Endothelial cell of umbilical vein (primary cell): ENCODE measurements at regions not wholly inside any gene's neighbourhood (a gene's known extent, or its start where the extent isn't known, plus 50 kb on each side); places are given as distances from the start of the nearest gene placed in this dataset.

Experiments
- BruUV-seq: library from RNA; stranded (reverse); fragments of 400-500 nt; replicated peaks from 2 replicates; lab custom pipeline; 2021; lab: Mats Ljungman, UMichigan
- CTCF ChIA-PET: fragments of 300-600, 350-600 bp; sonication (Branson Sonifier 250); formaldehyde crosslinking; loops from one replicate; lab custom pipeline; 2021; ENCODE audit warnings: antibody characterized with exemption, inconsistent platforms; lab: Charles Lee
- POLR2A ChIA-PET: fragments of 300-600, 350-600 bp; sonication (Branson Sonifier 250); formaldehyde crosslinking; loops from one replicate; lab custom pipeline; 2021; ENCODE audit warnings: antibody characterized with exemption, inconsistent platforms; lab: Charles Lee
- DNase-seq: peaks from one replicate; pipeline ENCODE4 v3.0.0-alpha.2; 2011; ENCODE audit warnings: low read depth, low spot score
- FAIRE-seq: peaks from 2 replicates; lab custom pipeline; 2011; peaks lifted over from hg19 to GRCh38; lab: Jason Lieb, UNC
- H2AFZ ChIP-seq: 2 replicates; pipeline ENCODE4 v1.6.0; 2012; ENCODE audit warnings: low read depth, low read length, control low read depth, inconsistent platforms
- H3K27ac ChIP-seq: 2 replicates; pipeline ENCODE4 v1.5.1; 2011; ENCODE audit warnings: low read depth, mild to moderate bottlenecking, control low read depth, low read length, moderate library complexity; ENCODE audit not compliant: insufficient read depth
- H3K27me3 ChIP-seq, 2 experiments: 2 replicates each; pipeline versions ENCODE4 v1.6.0 to v1.6.1; 2011; ENCODE audit warnings: low read length in 2 of 2, mixed read lengths in 1 of 2; ENCODE audit not compliant: control insufficient read depth in 2 of 2, insufficient read depth in 2 of 2
- H3K36me3 ChIP-seq, 2 experiments: 2 replicates in 1 of 2; 3 replicates in 1 of 2; pipeline ENCODE4 v1.5.1; 2011; ENCODE audit warnings: low read length in 2 of 2, mild to moderate bottlenecking in 1 of 2, moderate library complexity in 1 of 2; ENCODE audit not compliant: control insufficient read depth in 2 of 2, insufficient read depth in 2 of 2; ENCODE audit errors: extremely low read depth in 1 of 2
- H3K4me1 ChIP-seq: 3 replicates; pipeline ENCODE4 v1.5.1; 2011; ENCODE audit warnings: mild to moderate bottlenecking, low read length; ENCODE audit not compliant: control insufficient read depth, insufficient read depth; ENCODE audit errors: extremely low read depth
- H3K4me2 ChIP-seq: 2 replicates; pipeline ENCODE4 v1.6.1; 2011; ENCODE audit warnings: low read length, control low read depth, mixed read lengths; ENCODE audit not compliant: insufficient read depth
- H3K4me3 ChIP-seq, 3 experiments: fragments of 200-600 bp in 1 of 3; sonication (generic), shearing (Covaris generic) in 1 of 3; replicated peaks in 1 of 3; 2 replicates each; pipeline ENCODE4 v1.5.1; 2011 to 2016; ENCODE audit warnings: control low read depth in 3 of 3, low read length in 3 of 3, mild to moderate bottlenecking in 2 of 3, inconsistent platforms in 1 of 3, low read depth in 1 of 3, moderate library complexity in 1 of 3; ENCODE audit not compliant: insufficient read depth in 1 of 3
- H3K79me2 ChIP-seq: 2 replicates; pipeline ENCODE4 v1.6.0; 2012; ENCODE audit warnings: low read length, inconsistent platforms; ENCODE audit not compliant: control insufficient read depth, insufficient read depth
- H3K9ac ChIP-seq: replicated peaks from 2 replicates; pipeline ENCODE3; 2011; ENCODE audit warnings: low read length, control low read depth; ENCODE audit not compliant: insufficient read depth; ENCODE audit errors: extremely low read depth
- H3K9me1 ChIP-seq: replicated peaks from 3 replicates; pipeline ENCODE4 v1.6.0; 2011; ENCODE audit warnings: mild to moderate bottlenecking, low read length; ENCODE audit not compliant: control insufficient read depth, insufficient read depth; ENCODE audit errors: extremely low read depth
- H3K9me3 ChIP-seq: replicated peaks from 2 replicates; pipeline ENCODE4 v1.5.1; 2012; ENCODE audit warnings: low read length, inconsistent platforms; ENCODE audit not compliant: control insufficient read depth, insufficient read depth
- H4K20me1 ChIP-seq: replicated peaks from 2 replicates; pipeline ENCODE3; 2011; ENCODE audit warnings: mild to moderate bottlenecking, low read length; ENCODE audit not compliant: control insufficient read depth, insufficient read depth; ENCODE audit errors: extremely low read depth
- CTCF ChIP-seq, 2 donors: IDR thresholded peaks; 1 replicate in 1 of 2; 2 replicates in 1 of 2; pipeline ENCODE4 v1.5.1; 2011; ENCODE audit warnings: low read length in 2 of 2, mild to moderate bottlenecking in 2 of 2, moderate library complexity in 2 of 2, control low read depth in 1 of 2, inconsistent platforms in 1 of 2, low read depth in 1 of 2; ENCODE audit not compliant: insufficient read depth in 1 of 2; ENCODE audit errors: extremely low read depth in 1 of 2
- EZH2 ChIP-seq: IDR thresholded peaks from 2 replicates; pipeline ENCODE4 v1.6.1; 2012; ENCODE audit warnings: borderline replicate concordance, low read depth, mild to moderate bottlenecking, moderate library complexity, low read length, inconsistent platforms; ENCODE audit not compliant: severe bottlenecking
- FOS ChIP-seq: IDR thresholded peaks from 2 replicates; pipeline ENCODE4 v1.6.1; 2011; ENCODE audit warnings: mild to moderate bottlenecking, low read length, moderate library complexity, borderline replicate concordance; ENCODE audit not compliant: insufficient read depth
- JUN ChIP-seq: IDR thresholded peaks from 2 replicates; pipeline ENCODE4 v1.6.1; 2011; ENCODE audit warnings: borderline replicate concordance, low read depth; ENCODE audit not compliant: insufficient read length, insufficient read depth
- dilution Hi-C: fragments of 300-500 bp; cut with MboI; formaldehyde crosslinking; loops from one replicate; pipeline ENCODE4 v1.15.0; 2019; ENCODE audit warnings: low sequenced_read_pairs; ENCODE audit not compliant: extremely low pct_ligation_motif_present
- intact Hi-C: fragments of 100-400 bp; cut with micrococcal nuclease; formaldehyde crosslinking; loops from one replicate; pipeline ENCODE4 v1.10.0; 2022

DNA sequence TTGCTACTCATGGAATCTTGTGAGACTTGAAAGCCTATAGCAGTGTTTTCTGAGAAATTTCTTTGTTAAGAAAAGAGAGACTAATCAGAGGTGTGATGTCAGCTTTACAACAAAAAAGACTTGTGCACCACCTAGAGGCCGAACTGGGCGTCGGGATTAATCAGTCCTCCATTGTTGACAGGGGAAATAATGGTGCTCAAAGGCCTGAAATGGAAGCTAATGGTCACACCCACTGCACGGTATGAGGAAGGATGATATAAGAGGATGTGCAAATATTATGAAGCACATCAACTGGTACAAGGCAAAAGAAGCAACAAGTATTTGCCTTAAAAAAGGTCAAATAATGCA lies 480.2 kb upstream of the MIR17HG start:
- Histone ChIP-seq H3K9me3 (no peaks in the 10 kb centered on the region), H3K36me3 (no peaks in the 10 kb centered on the region), H3K4me2 (no peak overlapping the region), H3K9me1 (no peaks in the 10 kb centered on the region), H3K4me1 (no peaks in the 10 kb centered on the region), H3K27ac (no peak overlapping the region), H3K27me3 (no peaks in the 10 kb centered on the region), H3K9ac (no peak overlapping the region), H2AFZ (no peak overlapping the region), H3K79me2 (no peaks in the 10 kb centered on the region), H4K20me1 (no peaks in the 10 kb centered on the region), H3K4me3 (no peak overlapping the region)
- intact Hi-C loops (loop anchor here (2.0 to 10.0 kb wide), 5 partner anchors 150 to 1505 kb away; no protein-coding TSS in a partner anchor), dilution Hi-C loops (no loop called here)
- FAIRE-seq (peak; percentile 81), DNase-seq (peak; percentile 36)
- ChIA-PET POLR2A (no interaction called here), CTCF (interaction anchor here (0.7 to 1.1 kb wide), 4 partner anchors 10 to 1505 kb away, joined by 3 to 5 read pairs (median 3); no protein-coding TSS in a partner anchor)
- TF ChIP-seq CTCF (IDR thresholded peaks at IDR 0.05; ENCODE audit: extremely low read depth in 1 of 2, insufficient read depth in 1 of 2, low read depth in 1 of 2, low read length in 2 of 2) (peak; percentile 45 to 58), JUN (no peak)
- no TSS peak for BruUV-seq

GRCh38 chr13:90868321-90868920 lies 479.1 kb upstream of the MIR17HG start:
- no peaks in the 10 kb centered on the region for H3K4me1 ChIP-seq
- peak; percentile 23 for DNase-seq
- ChIA-PET CTCF (no interaction called here), POLR2A (no interaction called here)
- H3K27ac ChIP-seq, result no peak overlapping the region
- no peaks in the 10 kb centered on the region for H3K9me1 ChIP-seq
- no peak for FAIRE-seq
- no peaks in the 10 kb centered on the region for H3K36me3 ChIP-seq
- no peaks in the 10 kb centered on the region for H3K79me2 ChIP-seq
- H2AFZ ChIP-seq, result no peak overlapping the region
- H4K20me1 ChIP-seq, result no peaks in the 10 kb centered on the region
- no peak overlapping the region for H3K9ac ChIP-seq
- no peaks in the 10 kb centered on the region for H3K27me3 ChIP-seq
- no peaks in the 10 kb centered on the region for H3K9me3 ChIP-seq
- H3K4me3 ChIP-seq, result no peak overlapping the region
- dilution Hi-C loops (no loop called here), intact Hi-C loops (loop anchor here (5.0 to 10.0 kb wide), 4 partner anchors 149 to 1506 kb away; no protein-coding TSS in a partner anchor)
- no TSS peak for BruUV-seq
- TF ChIP-seq CTCF (IDR thresholded peaks at IDR 0.05; ENCODE audit: extremely low read depth in 1 of 2, insufficient read depth in 1 of 2, low read depth in 1 of 2, low read length in 2 of 2), result peak; percentile 32 to 40
- TF ChIP-seq FOS, result no peak
- TF ChIP-seq EZH2, result no peak
- H3K4me2 ChIP-seq, result no peak overlapping the region
